ENCODE measurements at regions not wholly inside any gene's neighbourhood (a gene's known extent, or its start where the extent isn't known, plus 50 kb on each side); places are given as distances from the start of the nearest gene placed in this dataset.

DNA sequence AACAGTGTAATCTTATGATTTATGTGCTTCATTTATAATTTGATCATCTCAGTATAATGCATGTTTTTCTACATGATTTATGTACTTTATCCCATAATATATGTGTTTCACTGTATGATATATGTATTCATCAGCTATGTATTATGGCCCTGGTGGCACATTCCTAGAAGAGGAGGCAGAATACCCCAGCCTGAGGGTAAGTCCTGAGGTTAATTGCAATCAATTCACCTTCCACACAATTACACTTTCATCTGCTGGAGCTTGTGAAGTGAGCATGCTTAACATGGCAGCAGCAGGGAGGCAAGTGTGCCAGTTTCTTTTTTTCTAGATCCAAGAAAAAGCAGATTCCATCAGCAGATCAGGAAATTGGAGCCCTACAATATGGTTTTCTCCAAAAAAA lies 81.2 kb downstream of the CXXC4 start:
- Mint-ChIP-seq H3K36me3 (ENCODE audit: low read depth, unreplicated experiment) (no peaks in the 10 kb centered on the region), H3K9me3 (ENCODE audit: unreplicated experiment) (no peaks in the 10 kb centered on the region), H3K27me3 (ENCODE audit: low read depth, unreplicated experiment) (no peaks in the 10 kb centered on the region), H3K27ac (ENCODE audit: unreplicated experiment) (no peak overlapping the region), H3K4me3 (ENCODE audit: unreplicated experiment) (no peak overlapping the region), H3K4me1 (ENCODE audit: low read depth, unreplicated experiment) (peaks cover 3% of the 10 kb centered on the region)
- DNase-seq (ENCODE audit: low read depth) (no peak), FAIRE-seq (no peak)
- H3K9me3 ChIP-seq (ENCODE audit: insufficient read depth, low read depth, low read length) = no peaks in the 10 kb centered on the region
- no peaks in the 10 kb centered on the region for H3K4me1 ChIP-seq (ENCODE audit: insufficient read depth, low read length)
- no peaks in the 10 kb centered on the region for H3K27me3 ChIP-seq (ENCODE audit: insufficient read depth, low read length)
- H3K9ac ChIP-seq (ENCODE audit: low read length) = no peak overlapping the region
- no peak overlapping the region for H3K27ac ChIP-seq (ENCODE audit: low read depth, low read length)
- no peak overlapping the region for H2AFZ ChIP-seq (ENCODE audit: low read depth, low read length)
- TF ChIP-seq EZH2 (IDR thresholded peaks at IDR 0.05; ENCODE audit: insufficient read depth, low read length) (no peak), CTCF (IDR thresholded peaks at IDR 0.05; ENCODE audit: insufficient read depth, low read depth, low read length) (no peak)
- no peak overlapping the region for H3K4me2 ChIP-seq (ENCODE audit: low read length)
- no peak overlapping the region for H3K4me3 ChIP-seq (ENCODE audit: insufficient read depth, low read depth, low read length)
- H3K79me2 ChIP-seq (ENCODE audit: insufficient read depth, low read length) = no peaks in the 10 kb centered on the region
- H3K36me3 ChIP-seq (ENCODE audit: insufficient read depth, low read length) = no peaks in the 10 kb centered on the region
- no peaks in the 10 kb centered on the region for H4K20me1 ChIP-seq (ENCODE audit: insufficient read depth, low read length)

GRCh38 chr4:104412344-104412743 lies 82.3 kb downstream of the CXXC4 start:
- H3K36me3 Mint-ChIP-seq (ENCODE audit: low read depth, unreplicated experiment) = no peaks in the 10 kb centered on the region
- H3K4me1 Mint-ChIP-seq (ENCODE audit: low read depth, unreplicated experiment) = peaks cover 3% of the 10 kb centered on the region
- no peaks in the 10 kb centered on the region for H3K36me3 ChIP-seq (ENCODE audit: insufficient read depth, low read length)
- H3K27me3 ChIP-seq (ENCODE audit: insufficient read depth, low read length) = no peaks in the 10 kb centered on the region
- H3K27me3 Mint-ChIP-seq (ENCODE audit: low read depth, unreplicated experiment) = no peaks in the 10 kb centered on the region
- no peaks in the 10 kb centered on the region for H3K79me2 ChIP-seq (ENCODE audit: insufficient read depth, low read length)
- H4K20me1 ChIP-seq (ENCODE audit: insufficient read depth, low read length) = no peaks in the 10 kb centered on the region
- H3K27ac ChIP-seq (ENCODE audit: low read depth, low read length) = no peak overlapping the region
- H3K9me3 Mint-ChIP-seq (ENCODE audit: unreplicated experiment) = no peaks in the 10 kb centered on the region
- no peak overlapping the region for H3K4me3 ChIP-seq (ENCODE audit: insufficient read depth, low read depth, low read length)
- H3K27ac Mint-ChIP-seq (ENCODE audit: unreplicated experiment) = no peak overlapping the region
- no peaks in the 10 kb centered on the region for H3K4me1 ChIP-seq (ENCODE audit: insufficient read depth, low read length)
- no peak for TF ChIP-seq CTCF (IDR thresholded peaks at IDR 0.05; ENCODE audit: insufficient read depth, low read depth, low read length)
- TF ChIP-seq EZH2 (IDR thresholded peaks at IDR 0.05; ENCODE audit: insufficient read depth, low read length) = no peak
- H3K4me2 ChIP-seq (ENCODE audit: low read length) = no peak overlapping the region
- DNase-seq (ENCODE audit: low read depth) = no peak
- H3K9ac ChIP-seq (ENCODE audit: low read length) = no peak overlapping the region
- H2AFZ ChIP-seq (ENCODE audit: low read depth, low read length) = no peak overlapping the region
- no peak overlapping the region for H3K4me3 Mint-ChIP-seq (ENCODE audit: unreplicated experiment)
- H3K9me3 ChIP-seq (ENCODE audit: insufficient read depth, low read depth, low read length) = no peaks in the 10 kb centered on the region
- FAIRE-seq = no peak

DNA sequence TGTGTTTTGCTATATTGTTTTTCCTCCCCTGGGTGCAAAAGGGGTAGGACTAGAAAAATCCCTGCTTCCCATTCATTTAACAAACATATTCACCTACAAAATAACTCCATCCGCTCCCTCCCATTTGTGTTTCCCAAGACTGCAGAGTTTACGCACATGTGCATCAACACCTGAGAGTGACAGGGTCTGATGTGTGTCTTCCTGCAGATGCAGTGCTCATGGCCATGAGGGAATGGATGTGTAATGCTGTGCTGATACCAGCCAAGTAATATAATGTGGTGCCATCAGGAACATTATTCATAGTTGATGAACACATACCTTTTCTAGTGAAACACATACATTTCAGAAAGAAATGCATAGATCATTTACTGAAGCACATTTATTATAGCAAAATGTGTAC lies 83.2 kb downstream of the CXXC4 start:
- Mint-ChIP-seq H3K9me3 (ENCODE audit: unreplicated experiment) (no peaks in the 10 kb centered on the region), H3K36me3 (ENCODE audit: low read depth, unreplicated experiment) (no peaks in the 10 kb centered on the region), H3K4me3 (ENCODE audit: unreplicated experiment) (no peak overlapping the region), H3K4me1 (ENCODE audit: low read depth, unreplicated experiment) (peaks cover 2% of the 10 kb centered on the region), H3K27me3 (ENCODE audit: low read depth, unreplicated experiment) (no peaks in the 10 kb centered on the region), H3K27ac (ENCODE audit: unreplicated experiment) (no peak overlapping the region)
- Histone ChIP-seq H3K36me3 (ENCODE audit: insufficient read depth, low read length) (no peaks in the 10 kb centered on the region), H3K4me3 (ENCODE audit: insufficient read depth, low read depth, low read length) (no peak overlapping the region), H3K27me3 (ENCODE audit: insufficient read depth, low read length) (no peaks in the 10 kb centered on the region), H3K9me3 (ENCODE audit: insufficient read depth, low read depth, low read length) (no peaks in the 10 kb centered on the region), H3K79me2 (ENCODE audit: insufficient read depth, low read length) (no peaks in the 10 kb centered on the region), H3K4me1 (ENCODE audit: insufficient read depth, low read length) (no peaks in the 10 kb centered on the region), H2AFZ (ENCODE audit: low read depth, low read length) (no peak overlapping the region), H3K4me2 (ENCODE audit: low read length) (no peak overlapping the region), H3K27ac (ENCODE audit: low read depth, low read length) (no peak overlapping the region), H3K9ac (ENCODE audit: low read length) (no peak overlapping the region), H4K20me1 (ENCODE audit: insufficient read depth, low read length) (no peaks in the 10 kb centered on the region)
- TF ChIP-seq EZH2 (IDR thresholded peaks at IDR 0.05; ENCODE audit: insufficient read depth, low read length) (no peak), CTCF (IDR thresholded peaks at IDR 0.05; ENCODE audit: insufficient read depth, low read depth, low read length) (no peak)
- no peak for FAIRE-seq
- DNase-seq (ENCODE audit: low read depth) = no peak
